CD14-positive monocyte (primary cell): ENCODE measurements at regions not wholly inside any gene's neighbourhood (a gene's known extent, or its start where the extent isn't known, plus 50 kb on each side); places are given as distances from the start of the nearest gene placed in this dataset.

Experiments used
- DNase-seq, 3 donors: peaks; one replicate each; pipeline ENCODE4 v3.0.0-alpha.2; 2011 to 2022
- H2AFZ ChIP-seq: 2 replicates; pipeline ENCODE4 v1.6.0; 2012; ENCODE audit warnings: mild to moderate bottlenecking, low read depth, low read length, inconsistent platforms; ENCODE audit not compliant: insufficient read depth, poor library complexity, severe bottlenecking
- H3K27ac ChIP-seq, 2 donors: 1 replicate in 1 of 2; 2 replicates in 1 of 2; pipeline ENCODE4 v1.5.1; 2012 to 2013; ENCODE audit warnings: low read length in 2 of 2, control low read depth in 1 of 2, inconsistent platforms in 1 of 2, low read depth in 1 of 2, mild to moderate bottlenecking in 1 of 2
- H3K27me3 ChIP-seq, 2 donors: one replicate each; pipeline versions ENCODE4 v1.6.0 to v1.6.1; 2011 to 2013; ENCODE audit warnings: low read length in 2 of 2; ENCODE audit not compliant: control insufficient read depth in 2 of 2, insufficient read depth in 2 of 2
- H3K36me3 ChIP-seq, 2 donors: replicated peaks in 1 of 2; 1 replicate in 1 of 2; 2 replicates in 1 of 2; pipeline versions ENCODE4 v1.5.1 to v1.6.1; 2012 to 2013; ENCODE audit warnings: low read length in 2 of 2, control low read depth in 1 of 2, inconsistent platforms in 1 of 2, mild to moderate bottlenecking in 1 of 2; ENCODE audit not compliant: insufficient read depth in 2 of 2, control insufficient read depth in 1 of 2
- H3K4me1 ChIP-seq, 2 donors: 1 replicate in 1 of 2; 2 replicates in 1 of 2; pipeline versions ENCODE4 v1.5.1 to v1.6.1; 2012 to 2013; ENCODE audit warnings: low read length in 2 of 2, control low read depth in 1 of 2, inconsistent platforms in 1 of 2, mild to moderate bottlenecking in 1 of 2, moderate library complexity in 1 of 2; ENCODE audit not compliant: insufficient read depth in 2 of 2, control insufficient read depth in 1 of 2
- H3K4me2 ChIP-seq: replicated peaks from 2 replicates; pipeline ENCODE3; 2012; ENCODE audit warnings: low read length, moderate library complexity, mild to moderate bottlenecking; ENCODE audit not compliant: poor library complexity, severe bottlenecking; ENCODE audit errors: extremely low read depth
- H3K4me3 ChIP-seq, 3 experiments: fragments of 200-600 bp in 1 of 3; sonication (generic) in 1 of 3; replicated peaks in 1 of 3; 1 replicate in 2 of 3; 2 replicates in 1 of 3; pipeline ENCODE4 v1.5.1; 2011 to 2013; ENCODE audit warnings: low read length in 3 of 3, mild to moderate bottlenecking in 3 of 3, control low read depth in 2 of 3, low read depth in 2 of 3, inconsistent platforms in 1 of 3, moderate library complexity in 1 of 3
- H3K79me2 ChIP-seq: 2 replicates; pipeline ENCODE4 v1.6.0; 2012; ENCODE audit warnings: mild to moderate bottlenecking, control low read depth, inconsistent platforms, low read length, moderate library complexity; ENCODE audit not compliant: insufficient read depth
- H3K9ac ChIP-seq: 2 replicates; pipeline ENCODE4 v1.6.0; 2017; ENCODE audit warnings: low read length, mild to moderate bottlenecking; ENCODE audit not compliant: insufficient read depth, poor library complexity, severe bottlenecking
- H3K9me3 ChIP-seq, 2 donors: replicated peaks in 1 of 2; 1 replicate in 1 of 2; 2 replicates in 1 of 2; pipeline versions ENCODE4 v1.5.1 to v1.6.1; 2012 to 2013; ENCODE audit warnings: low read length in 2 of 2, control low read depth in 1 of 2; ENCODE audit not compliant: control insufficient read depth in 1 of 2, insufficient read depth in 1 of 2
- H4K20me1 ChIP-seq: 2 replicates; pipeline ENCODE4 v1.6.0; 2012; ENCODE audit warnings: mild to moderate bottlenecking, low read length, control low read depth, moderate library complexity; ENCODE audit not compliant: insufficient read depth
- H3K27ac Mint-ChIP-seq, 7 donors: one replicate each; pipeline ENCODE4 v1.8.0; 2020; ENCODE audit warnings: mild to moderate bottlenecking in 7 of 7, mixed read lengths in 7 of 7, moderate library complexity in 6 of 7, inconsistent platforms in 2 of 7
- H3K27me3 Mint-ChIP-seq, 3 donors: one replicate each; pipeline ENCODE4 v1.8.0; 2021 to 2022; ENCODE audit warnings: low read depth in 3 of 3, mild to moderate bottlenecking in 3 of 3, mixed read lengths in 3 of 3, moderate library complexity in 3 of 3, inconsistent platforms in 1 of 3
- H3K36me3 Mint-ChIP-seq, 2 donors: one replicate each; pipeline ENCODE4 v1.8.0; 2020; ENCODE audit warnings: mixed read lengths in 2 of 2, inconsistent platforms in 1 of 2, mild to moderate bottlenecking in 1 of 2
- H3K4me1 Mint-ChIP-seq: one replicate; pipeline ENCODE4 v1.8.0; 2020; ENCODE audit warnings: mild to moderate bottlenecking, mixed read lengths
- H3K4me3 Mint-ChIP-seq, 2 donors: one replicate each; pipeline ENCODE4 v1.8.0; 2020; ENCODE audit warnings: mild to moderate bottlenecking in 2 of 2, mixed read lengths in 2 of 2, moderate library complexity in 1 of 2
- H3K9me3 Mint-ChIP-seq, 7 donors: one replicate each; pipeline ENCODE4 v1.8.0; 2020 to 2022; ENCODE audit warnings: mixed read lengths in 7 of 7, mild to moderate bottlenecking in 6 of 7, moderate library complexity in 6 of 7, inconsistent platforms in 2 of 7
- CTCF ChIP-seq: fragments of 200-600 bp; IDR thresholded peaks from one replicate; pipeline ENCODE4 v1.8.0; 2022; ENCODE audit warnings: antibody characterized with exemption, mild to moderate bottlenecking
- WGBS: methylation state at CpG from one replicate; pipeline ENCODE4 v1.1.5; 2013; ENCODE audit warnings: missing lambda C conversion rate; ENCODE audit not compliant: insufficient coverage; 5-methylcytosine and 5-hydroxymethylcytosine counted together
- intact Hi-C, 2 donors: fragments of 100-400 bp; cut with micrococcal nuclease; formaldehyde crosslinking; loops; one replicate each; pipeline versions ENCODE4 v1.15.0 to v1.15.1; 2023

GRCh38 chr6:3571250-3571681, 114.4 kb upstream of the SLC22A23 start:
- Mint-ChIP-seq H3K36me3 (no peaks in the 10 kb centered on the region), H3K9me3 (no peaks in the 10 kb centered on the region), H3K4me3 (no peak overlapping the region), H3K27ac (no peak overlapping the region), H3K27me3 (peaks cover 0 to 6% (median 1%) of the 10 kb centered on the region in 3 donors), H3K4me1 (no peaks in the 10 kb centered on the region)
- H3K9me3 ChIP-seq, result no peaks in the 10 kb centered on the region
- H3K79me2 ChIP-seq, result no peaks in the 10 kb centered on the region
- H3K4me1 ChIP-seq, result no peaks in the 10 kb centered on the region
- no peak for TF ChIP-seq CTCF
- 100% methylated on average over 1 of the region's 6 CpGs for WGBS
- no peak overlapping the region for H2AFZ ChIP-seq
- no peak overlapping the region for H3K27ac ChIP-seq
- no peak overlapping the region for H3K4me2 ChIP-seq
- no peak overlapping the region for H3K9ac ChIP-seq
- H4K20me1 ChIP-seq, result no peaks in the 10 kb centered on the region
- no peak for DNase-seq
- intact Hi-C loops, result no loop called here
- no peaks in the 10 kb centered on the region for H3K36me3 ChIP-seq
- H3K27me3 ChIP-seq, result no peaks in the 10 kb centered on the region
- H3K4me3 ChIP-seq, result no peak overlapping the region

- no peaks in the 10 kb centered on the region for H3K4me1 Mint-ChIP-seq
- Histone ChIP-seq H4K20me1 (no peaks in the 10 kb centered on the region), H3K27me3 (no peaks in the 10 kb centered on the region), H3K4me3 (no peak overlapping the region), H3K4me2 (no peak overlapping the region), H3K4me1 (no peaks in the 10 kb centered on the region), H3K36me3 (no peaks in the 10 kb centered on the region), H3K9me3 (no peaks in the 10 kb centered on the region), H3K9ac (no peak overlapping the region), H3K79me2 (no peaks in the 10 kb centered on the region), H3K27ac (no peak overlapping the region), H2AFZ (no peak overlapping the region)
- peaks cover 0 to 2% (median 0%) of the 10 kb centered on the region in 7 donors for H3K9me3 Mint-ChIP-seq
- no peak overlapping the region for H3K27ac Mint-ChIP-seq
- peaks cover 0 to 6% (median 1%) of the 10 kb centered on the region in 3 donors for H3K27me3 Mint-ChIP-seq
- TF ChIP-seq CTCF, result no peak
- intact Hi-C loops, result no loop called here
- H3K36me3 Mint-ChIP-seq, result no peaks in the 10 kb centered on the region
- 50% methylated on average over 1 of the region's 1 CpG for WGBS
- H3K4me3 Mint-ChIP-seq, result no peak overlapping the region
- no peak for DNase-seq
Measured at GRCh38 chr6:3569816-3570215, 113.0 kb upstream of the SLC22A23 start.
